NCI-H82 treated with DMSO at 0.1 percent for 48 hours (cell line): ENCODE measurements at regions not wholly inside any gene's neighbourhood (a gene's known extent, or its start where the extent isn't known, plus 50 kb on each side); places are given as distances from the start of the nearest gene placed in this dataset.

Experiments
- DNase-seq: peaks from one replicate; lab custom pipeline; 2025; ENCODE audit not compliant: unreplicated experiment; lab: John Stamatoyannopoulos, UW

DNA sequence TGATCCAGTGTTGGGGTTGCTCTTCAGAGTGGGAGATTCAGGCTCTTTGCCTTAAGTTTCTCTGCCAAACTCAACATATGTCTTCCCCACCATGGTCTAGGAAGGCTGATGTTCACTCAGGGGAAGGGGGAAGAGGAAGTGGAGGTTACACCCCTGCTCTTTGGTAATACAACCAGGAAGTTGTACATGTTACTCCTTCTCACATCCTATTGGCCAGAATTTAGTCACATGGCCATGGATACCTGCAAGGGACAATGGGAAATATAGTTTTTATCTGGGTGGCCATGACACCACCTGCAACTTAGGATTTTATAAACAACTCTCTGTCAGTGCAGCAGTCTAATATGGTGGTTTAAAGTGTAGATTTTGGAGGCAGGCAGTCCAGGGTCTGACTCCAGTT lies 150.9 kb downstream of the TBX5 start:
- no peak for DNase-seq

DNA sequence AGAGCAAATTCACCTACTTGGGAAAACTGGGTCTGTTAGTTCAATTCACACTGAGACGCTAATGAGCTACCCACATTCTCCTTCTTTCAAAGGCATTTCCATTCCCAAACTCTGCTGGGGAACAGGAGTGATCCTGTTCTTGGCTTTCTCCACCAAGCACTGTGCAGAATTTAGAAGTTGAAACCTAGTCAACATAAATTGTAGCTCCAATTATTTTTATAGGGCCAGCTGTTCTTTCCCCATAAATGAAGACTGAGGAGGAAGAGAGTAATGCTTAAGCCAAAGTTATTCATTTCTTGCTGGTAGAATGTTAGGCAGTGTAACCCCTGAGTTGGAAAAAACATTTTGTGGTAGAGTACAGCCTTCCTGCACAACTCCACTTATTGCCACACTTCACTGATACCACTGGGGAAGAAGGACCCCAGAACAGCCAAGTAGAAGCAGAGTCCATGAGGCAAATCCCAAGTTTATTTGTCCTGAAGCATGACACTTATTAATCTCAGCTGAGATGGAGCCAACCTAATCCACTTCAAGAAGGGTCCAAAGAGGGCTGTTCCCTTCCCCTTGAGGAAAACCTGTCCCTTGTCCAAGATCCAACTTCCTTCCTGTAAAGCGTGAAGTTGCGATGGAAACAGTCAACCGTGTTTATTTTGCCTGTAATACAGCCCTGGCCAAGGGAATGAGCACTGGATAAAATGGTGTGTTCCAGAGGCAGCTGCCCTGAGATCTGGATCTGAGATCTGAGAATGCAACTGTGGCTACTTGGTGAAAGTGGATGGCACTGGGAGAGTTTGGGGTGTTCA lies 151.8 kb downstream of the TBX5 start:
- DNase-seq = no peak

DNA sequence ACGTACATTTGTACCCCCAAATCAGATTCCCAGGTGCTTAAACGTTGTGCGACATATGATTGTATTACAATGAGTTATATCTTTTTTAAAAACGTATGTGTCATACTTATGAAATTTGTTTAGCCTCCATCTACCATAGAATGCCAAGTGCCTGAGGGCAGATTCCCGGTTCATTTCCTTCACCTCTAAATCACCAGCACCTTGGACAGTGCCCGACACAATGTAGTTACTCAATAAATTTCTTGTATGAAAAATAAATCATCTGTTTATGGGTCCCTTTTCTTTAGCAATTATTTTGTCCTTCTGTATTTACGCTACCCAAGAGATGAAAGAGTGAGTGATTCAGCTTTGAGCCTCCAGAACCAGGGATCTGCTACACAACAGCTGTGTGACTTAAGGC lies 157.4 kb downstream of the TBX5 start:
- DNase-seq = no peak

DNA sequence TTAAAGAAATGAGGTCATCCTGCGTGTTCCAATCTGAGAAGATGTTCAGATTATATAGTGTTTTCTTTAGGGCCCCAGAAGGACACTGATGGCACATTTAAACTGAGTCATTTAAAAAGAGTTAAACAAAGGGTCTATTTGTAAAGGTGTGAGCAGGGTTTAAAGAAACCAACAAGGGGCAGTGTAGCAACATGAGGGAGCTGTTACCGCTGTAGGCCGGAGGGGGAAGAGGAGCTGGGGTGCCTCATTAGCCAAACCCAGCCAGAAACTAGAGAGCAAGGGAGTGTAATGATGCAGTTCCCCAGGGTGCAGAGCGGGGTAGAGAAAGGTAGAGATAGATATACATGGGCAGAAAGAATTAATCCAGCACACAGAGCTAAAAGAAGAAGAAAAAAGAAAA lies 160.4 kb downstream of the TBX5 start:
- DNase-seq = no peak

DNA sequence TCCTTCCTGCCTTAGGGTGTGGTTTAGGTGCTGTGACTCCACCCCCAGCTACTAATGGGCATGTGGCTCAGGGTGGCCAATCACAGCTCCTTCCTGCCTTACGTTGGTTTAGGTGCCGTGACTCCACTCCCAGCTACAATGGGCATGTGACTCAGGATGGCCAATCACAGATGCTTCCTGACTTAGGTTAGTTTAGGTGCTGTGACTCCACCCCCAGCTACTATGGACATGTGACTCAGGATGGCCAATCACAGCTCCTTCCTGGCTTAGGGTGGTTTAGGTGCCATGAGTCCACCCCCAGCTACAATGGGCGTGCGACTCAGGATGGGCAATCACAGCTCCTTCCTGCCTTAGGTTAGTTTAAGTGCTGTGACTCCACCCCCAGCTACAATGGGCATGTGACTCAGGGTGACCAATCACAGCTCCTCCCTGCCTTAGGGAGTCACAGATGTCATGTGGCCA lies 163.9 kb downstream of the TBX5 start:
- DNase-seq = no peak

DNA sequence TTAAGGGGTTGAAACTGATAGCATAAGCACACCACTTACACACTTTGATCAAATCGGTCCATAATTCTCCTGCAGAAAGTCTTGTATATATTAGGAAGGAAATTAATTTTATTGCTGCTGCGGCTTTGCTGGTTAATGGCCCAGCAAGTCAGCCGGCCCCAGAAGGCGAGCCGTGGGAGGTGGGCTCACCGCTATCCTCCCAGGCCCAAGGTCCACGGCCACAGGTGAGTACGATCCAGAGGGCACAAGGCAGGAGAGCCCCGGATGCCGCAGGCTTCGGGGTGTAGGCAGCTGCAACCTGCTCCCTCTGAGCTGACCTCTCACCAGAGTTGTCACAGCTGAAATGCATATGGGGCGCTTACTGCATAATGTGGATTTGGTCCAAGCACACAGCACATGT lies 165.7 kb downstream of the TBX5 start:
- no peak for DNase-seq

DNA sequence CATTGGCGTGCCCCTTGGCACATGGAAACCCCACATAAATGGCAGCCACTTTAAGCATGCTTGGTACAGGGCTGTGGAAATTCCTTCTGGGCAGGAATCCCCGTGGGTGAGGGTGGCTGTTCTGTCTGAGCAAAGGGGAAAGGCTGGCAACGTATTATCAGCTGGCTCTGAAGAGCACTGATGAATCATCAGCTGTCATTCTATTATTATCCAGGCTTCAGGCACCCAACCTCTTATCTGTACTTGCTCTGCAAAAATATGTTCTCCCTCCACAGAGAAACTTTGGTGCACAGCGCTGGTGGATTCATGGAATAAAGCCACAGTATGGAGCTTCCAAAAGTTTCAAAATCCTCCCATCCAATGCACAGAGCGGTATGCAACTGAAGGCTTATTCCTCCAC lies 167.1 kb downstream of the TBX5 start:
- DNase-seq = no peak

DNA sequence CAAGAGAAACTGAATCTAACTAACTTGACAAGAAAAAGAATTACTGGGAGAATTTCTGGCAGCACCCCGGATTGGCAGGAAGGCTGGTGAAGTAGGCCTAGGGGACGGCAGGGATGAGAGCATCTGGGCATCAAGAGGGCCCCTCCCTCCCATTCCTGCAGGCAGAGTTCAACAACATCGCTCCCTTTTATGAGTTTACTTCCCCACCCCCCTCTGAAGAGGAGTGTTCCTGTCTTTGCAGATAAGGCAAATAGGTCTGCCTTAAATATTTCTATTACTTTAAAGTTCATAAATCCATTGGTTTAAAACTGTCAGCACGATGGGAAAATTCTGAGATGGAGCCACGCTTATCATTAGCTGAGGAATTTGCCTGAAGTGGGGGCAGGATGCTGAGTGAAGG lies 168.7 kb downstream of the TBX5 start:
- no peak for DNase-seq

DNA sequence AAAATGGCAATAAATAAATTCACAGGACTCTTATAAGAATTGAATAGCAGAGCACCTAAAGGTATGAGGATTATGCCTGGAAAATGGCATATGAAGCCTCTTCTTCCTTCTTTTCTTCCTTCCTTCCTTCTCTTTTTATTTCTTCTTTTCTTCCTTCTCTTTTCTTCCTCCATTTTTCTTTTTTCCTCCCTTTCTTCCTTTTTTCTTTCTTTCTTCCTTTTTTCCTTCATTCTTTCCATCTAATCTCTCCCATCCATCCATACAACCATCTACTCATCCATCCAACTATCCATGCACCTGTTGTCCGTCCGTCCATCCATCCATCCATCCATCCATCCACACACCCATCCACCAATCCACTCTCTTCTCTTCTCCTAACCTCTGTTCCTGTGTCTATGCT lies 173.8 kb downstream of the TBX5 start:
- DNase-seq = no peak

DNA sequence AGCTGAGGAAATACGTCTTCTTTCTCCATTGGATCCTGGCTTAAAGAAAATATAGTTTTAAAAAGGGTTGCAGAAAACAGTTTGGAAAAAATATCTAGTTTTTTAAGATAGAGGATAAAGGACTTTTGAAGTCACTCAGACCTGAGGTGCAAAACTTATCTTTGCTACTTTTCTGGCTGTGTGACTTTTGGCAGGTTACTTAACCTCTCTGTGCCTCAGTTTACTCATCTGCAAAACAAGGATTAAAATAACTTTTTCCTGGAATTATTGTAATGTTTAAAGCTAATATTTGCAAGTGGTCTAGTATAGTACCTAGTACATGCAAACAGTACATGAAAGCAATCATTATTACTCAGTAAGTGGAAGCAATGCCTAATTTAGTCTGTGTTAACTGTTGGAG lies 176.8 kb downstream of the TBX5 start:
- no peak for DNase-seq

DNA sequence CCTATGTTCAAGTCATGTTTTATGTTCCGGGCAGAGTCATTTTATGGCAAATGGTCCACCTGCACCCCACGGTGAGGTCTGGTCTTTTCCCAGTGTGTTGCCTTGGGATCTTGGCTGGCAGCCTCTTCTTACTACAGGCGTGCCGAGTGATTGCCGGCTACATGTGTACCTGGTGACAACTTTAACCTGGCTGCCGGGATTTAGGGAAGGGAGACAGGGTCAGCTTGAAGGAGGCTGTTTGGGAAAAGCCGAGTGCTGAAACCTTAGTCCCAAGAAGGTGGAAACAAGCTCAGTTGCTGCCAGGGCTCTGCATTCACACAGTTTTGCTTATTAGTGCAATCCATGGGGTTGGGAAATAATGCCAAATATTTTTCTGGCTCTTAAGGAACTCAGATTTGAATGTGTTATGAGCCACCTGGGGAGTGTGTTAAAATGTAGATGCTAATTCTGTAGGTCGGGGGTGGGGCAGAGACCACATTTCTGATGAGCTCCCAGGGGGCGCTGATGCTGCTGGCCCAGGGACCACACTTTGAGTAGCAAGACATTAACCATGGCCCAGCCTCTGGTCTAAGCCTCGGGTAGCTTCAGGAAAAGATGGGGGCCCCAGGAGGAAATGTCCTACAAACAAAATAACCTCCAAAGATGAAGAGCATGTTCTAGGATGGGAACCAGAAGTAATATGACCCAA lies 179.6 kb downstream of the TBX5 start:
- DNase-seq = no peak

DNA sequence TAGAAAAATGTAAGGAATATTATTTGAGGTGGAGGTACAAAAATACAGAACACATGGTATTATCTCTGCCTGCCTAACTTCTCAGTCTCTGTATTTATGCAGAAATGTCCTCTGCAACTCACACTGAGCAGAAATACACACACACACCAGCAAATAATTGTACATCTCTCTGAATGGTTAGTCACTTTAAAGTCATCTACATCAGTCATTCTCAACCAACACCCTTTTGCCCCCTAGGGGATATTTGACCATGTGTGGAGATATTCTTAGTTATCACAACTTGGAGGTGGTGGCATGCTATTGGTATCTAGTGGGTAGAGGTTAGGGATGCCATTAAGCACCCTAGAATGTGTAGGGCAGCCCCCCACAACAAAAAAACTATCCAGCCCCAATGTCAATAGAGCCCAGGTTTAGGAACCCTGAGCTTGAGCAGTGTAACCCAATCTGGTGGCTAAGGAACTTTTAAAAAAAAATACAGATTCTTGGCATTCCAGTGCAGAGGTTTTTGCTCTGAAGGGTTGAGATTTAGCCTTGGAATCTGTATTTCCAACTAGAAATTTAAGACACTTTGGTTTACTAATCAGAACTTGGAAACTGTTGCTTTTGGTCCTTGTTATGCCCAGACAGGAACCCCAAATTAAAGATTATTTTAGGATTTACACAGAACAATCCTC lies 183.8 kb downstream of the TBX5 start:
- no peak for DNase-seq

DNA sequence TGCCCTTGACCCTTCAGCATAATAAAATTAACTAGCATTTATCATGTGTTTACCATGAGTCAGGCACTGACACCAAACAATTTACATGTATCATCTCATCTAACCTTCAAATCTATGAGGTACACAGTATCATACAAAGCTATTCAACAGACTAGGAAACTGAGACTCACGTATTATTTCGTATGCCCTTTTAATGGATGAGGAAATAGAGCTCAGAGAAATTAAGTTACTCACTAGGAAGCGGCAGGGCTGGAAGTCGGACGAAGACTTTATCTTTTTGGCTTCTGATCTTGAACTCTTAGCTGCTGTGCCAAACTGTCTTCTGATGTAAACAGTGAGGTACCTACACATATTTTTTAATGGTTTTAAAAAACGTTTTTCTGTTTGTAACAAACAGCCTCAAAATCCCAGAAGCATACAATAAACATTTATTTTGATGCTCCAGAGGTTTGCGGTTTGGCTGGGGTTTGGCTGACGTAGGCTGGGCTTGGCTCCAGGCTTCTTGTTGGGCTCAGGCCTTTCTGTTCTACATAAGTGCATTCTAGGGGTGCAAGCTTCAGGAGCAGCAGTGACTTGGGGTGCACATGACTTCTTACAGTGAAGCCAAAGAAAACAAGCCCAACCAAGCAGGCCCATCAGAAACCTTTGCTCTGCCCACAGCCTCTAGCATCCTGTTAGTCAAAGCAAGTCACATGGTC lies 184.7 kb downstream of the TBX5 start:
- DNase-seq = no peak

DNA sequence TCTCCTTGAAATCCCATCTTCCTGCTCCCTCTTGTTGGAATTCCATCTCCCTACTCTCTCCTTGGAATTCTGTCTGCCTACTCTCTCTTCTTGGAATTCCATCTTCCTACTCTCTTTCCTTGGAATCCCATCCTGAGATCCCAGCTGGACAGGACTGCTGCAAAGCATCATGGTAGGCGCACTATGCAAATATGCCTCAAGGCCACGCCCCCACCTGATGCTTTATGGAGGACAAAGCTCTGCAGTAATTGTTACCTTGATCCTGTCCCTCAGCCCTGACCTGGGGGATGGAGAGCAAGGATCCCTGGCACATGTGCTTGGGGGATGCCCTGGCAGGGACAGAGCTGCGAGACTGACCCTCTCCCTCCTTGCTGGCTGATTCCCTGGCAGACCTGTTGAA lies 185.6 kb downstream of the TBX5 start:
- DNase-seq = no peak

DNA sequence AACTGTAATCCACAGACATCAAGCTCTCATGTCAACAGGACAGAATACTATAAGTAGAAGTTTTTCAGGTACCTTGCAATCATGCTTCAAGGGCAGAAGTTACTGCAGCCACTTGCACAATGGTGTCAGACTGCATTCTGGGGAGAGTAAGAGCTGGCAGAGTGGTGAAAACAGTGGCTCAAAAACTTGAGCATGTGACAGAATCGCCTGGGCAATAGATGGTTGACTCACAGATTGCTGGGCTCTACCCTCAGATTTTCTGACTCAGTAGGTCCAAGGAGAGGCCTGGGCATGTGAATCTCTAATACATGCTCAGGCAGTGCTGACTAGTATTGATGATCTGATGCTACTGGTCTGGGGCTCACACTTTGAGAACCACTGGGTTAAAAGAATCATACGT lies 187.8 kb downstream of the TBX5 start:
- no peak for DNase-seq

DNA sequence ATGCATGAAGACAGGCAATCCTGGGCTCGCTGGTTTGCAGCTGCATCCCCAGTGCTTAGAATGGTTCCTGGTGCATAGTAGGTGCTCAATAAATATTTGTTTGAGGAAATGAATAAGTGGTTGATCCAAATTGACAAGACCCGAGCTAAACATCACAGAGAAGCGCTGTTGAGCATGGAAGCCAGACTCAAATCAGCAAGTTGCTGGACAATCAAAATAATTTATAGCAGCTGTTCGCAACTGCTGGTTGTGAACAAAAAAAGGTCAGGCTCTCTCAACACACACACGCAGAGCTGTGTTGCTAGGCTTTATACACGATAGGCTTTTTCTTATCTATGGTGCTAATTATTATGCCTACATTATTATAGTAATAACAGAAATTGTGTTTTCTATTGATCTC lies 190.2 kb downstream of the TBX5 start:
- no peak for DNase-seq

DNA sequence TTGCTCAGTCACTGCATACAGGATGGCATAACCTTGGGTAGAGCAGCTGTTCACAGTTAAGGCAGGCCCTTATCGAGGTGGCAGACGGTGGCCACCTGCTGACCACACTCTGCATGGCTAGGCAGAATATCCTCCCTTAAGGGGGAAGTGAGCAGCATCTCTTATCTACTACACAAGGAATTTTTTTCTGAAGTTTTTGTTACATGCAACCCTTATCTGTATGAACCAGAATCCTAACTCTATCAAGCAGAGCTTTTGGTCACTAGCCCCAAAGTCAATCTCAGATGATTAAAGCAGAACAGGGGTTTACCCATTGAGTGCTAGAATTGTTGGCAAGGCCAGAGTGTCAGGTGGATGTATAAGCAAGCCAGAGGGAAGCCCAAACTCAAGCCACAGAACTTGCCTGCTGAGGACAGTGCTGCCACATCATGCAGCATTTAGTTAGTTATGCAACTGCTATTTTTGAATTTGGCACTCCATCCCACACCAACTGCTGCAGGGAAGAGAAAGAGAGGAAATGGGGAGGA lies 192.8 kb downstream of the TBX5 start:
- no peak for DNase-seq

DNA sequence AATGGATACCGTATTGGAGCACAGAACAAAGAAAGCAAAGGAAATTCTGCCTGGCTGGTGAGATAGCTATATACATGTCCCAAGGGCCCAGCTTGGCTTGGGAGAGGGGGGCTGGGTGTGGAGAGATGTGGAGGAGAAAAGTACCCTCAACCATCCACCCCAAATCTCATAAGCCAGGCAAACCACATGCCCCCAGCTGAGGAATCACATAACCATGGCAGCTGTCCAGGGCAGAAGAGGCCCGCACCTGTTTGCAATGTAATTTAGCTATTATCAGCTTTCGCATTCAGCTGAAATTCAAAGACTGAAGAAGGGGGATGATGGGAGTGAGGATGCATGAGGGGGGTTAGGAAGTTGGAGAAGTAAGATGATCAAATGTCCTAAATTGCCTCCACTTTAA lies 196.1 kb downstream of the TBX5 start:
- DNase-seq = no peak

DNA sequence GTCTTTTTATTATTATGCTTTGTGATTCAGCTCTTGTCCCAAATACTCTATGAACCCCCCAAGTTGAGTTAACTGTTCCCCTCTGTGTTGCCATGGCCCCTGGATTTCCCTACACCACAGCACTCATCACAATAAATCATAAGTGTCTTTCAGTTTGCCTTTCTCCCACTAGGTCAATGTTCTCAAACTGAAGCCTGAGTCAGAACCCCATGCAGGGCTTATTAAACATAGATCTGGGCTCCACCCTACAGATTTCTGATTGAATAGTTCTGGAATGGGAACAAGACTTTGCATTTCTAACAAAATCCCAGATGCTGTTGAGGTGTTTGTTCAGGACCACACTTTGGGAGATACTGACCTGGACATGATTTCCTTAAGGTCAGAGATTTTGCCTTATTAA lies 199.4 kb downstream of the TBX5 start:
- DNase-seq = no peak

DNA sequence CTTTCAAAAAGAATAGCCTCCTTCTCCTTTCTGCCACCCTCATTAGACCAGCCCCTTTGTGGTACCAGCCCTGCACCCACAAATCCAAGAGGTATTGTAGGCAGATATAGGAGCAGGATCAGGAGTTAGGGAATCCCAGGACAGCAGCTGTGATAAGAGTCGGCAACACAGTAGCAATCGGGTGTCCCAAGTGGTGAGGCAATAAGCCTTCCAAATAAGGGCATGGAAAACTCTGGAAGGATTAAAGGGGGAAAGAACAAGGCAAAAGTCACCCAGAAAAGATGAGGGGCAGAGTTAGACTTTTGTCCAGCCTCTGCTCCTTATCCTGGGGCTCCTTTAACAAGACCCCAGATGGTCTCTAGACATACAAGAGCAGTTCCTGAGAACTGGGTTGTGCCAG lies 204.2 kb downstream of the TBX5 start:
- DNase-seq = no peak

DNA sequence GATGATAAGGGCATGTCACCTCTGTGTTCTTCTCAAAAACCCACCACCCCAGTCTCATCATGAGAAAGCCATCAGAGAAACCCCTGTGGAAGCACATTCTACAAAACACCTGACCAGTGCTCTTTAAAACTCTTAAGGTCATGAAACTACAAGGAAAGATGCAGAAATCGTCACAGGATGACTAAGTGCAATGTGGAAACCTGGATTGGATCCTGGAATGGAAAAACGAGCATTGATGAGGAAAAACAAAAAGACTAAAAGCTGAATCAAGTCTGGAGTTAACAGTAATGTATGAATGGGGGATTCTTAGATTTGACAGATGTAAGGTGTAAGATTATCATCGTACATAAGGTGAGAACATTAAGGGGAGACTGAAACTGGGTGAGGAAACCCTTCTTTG lies 211.0 kb downstream of the TBX5 start:
- no peak for DNase-seq
